Aorta (tissue), 5 donors: ENCODE measurements at regions not wholly inside any gene's neighbourhood (a gene's known extent, or its start where the extent isn't known, plus 50 kb on each side); places are given as distances from the start of the nearest gene placed in this dataset.

Source experiments
- ATAC-seq: fragments of 200-7000 bp; cut with Tn5 transposase; one replicate; pipeline ENCODE4 v1.9.1; 2022; ENCODE audit warnings: moderate library complexity; ENCODE audit not compliant: low FRiP score
- DNase-seq, 2 donors: peaks; one replicate each; pipeline ENCODE4 v3.0.0-alpha.2; 2020
- H3K27ac ChIP-seq, 2 donors: one replicate each; pipeline ENCODE4 v1.5.1; 2013; ENCODE audit warnings: low read length in 2 of 2, mild to moderate bottlenecking in 2 of 2, moderate library complexity in 2 of 2, control low read depth in 1 of 2, inconsistent platforms in 1 of 2, low read depth in 1 of 2
- H3K27me3 ChIP-seq, 2 donors: one replicate each; pipeline ENCODE4 v1.6.1; 2013; ENCODE audit warnings: control low read depth in 1 of 2, low read length in 1 of 2, mild to moderate bottlenecking in 1 of 2, moderate library complexity in 1 of 2; ENCODE audit not compliant: insufficient read depth in 2 of 2, control insufficient read depth in 1 of 2
- H3K36me3 ChIP-seq, 2 donors: one replicate each; pipeline ENCODE4 v1.6.1; 2013; ENCODE audit warnings: control low read depth in 1 of 2, low read length in 1 of 2, mild to moderate bottlenecking in 1 of 2; ENCODE audit not compliant: insufficient read depth in 2 of 2, control insufficient read depth in 1 of 2
- H3K4me1 ChIP-seq, 2 donors: one replicate each; pipeline ENCODE4 v1.6.1; 2013; ENCODE audit warnings: low read length in 2 of 2, control low read depth in 1 of 2, mild to moderate bottlenecking in 1 of 2, moderate library complexity in 1 of 2; ENCODE audit not compliant: insufficient read depth in 2 of 2, control insufficient read depth in 1 of 2
- H3K4me3 ChIP-seq, 2 donors: one replicate each; pipeline ENCODE4 v1.5.1; 2013; ENCODE audit warnings: low read length in 2 of 2, control low read depth in 1 of 2, mild to moderate bottlenecking in 1 of 2
- H3K9me3 ChIP-seq: one replicate; pipeline ENCODE4 v1.6.1; 2013; ENCODE audit warnings: mild to moderate bottlenecking, low read length; ENCODE audit not compliant: control insufficient read depth
- WGBS, 2 donors: extraction: QIAGEN DNeasy Blood & Tissue Kit; methylation state at CpG; one replicate each; pipeline ENCODE4 v1.1.7; 2013; 5-methylcytosine and 5-hydroxymethylcytosine counted together
- intact Hi-C, 2 donors: fragments of 100-400 bp; cut with DNase I; formaldehyde crosslinking; loops; one replicate each; pipeline versions ENCODE4 v1.14.2 to v1.15.0; 2022
- donor health status: healthy with polysubstance abuse.
- donor health status: Bipolar disorder and iron deficiency.
- donor health status: DM: no; HTN: no; CAD: no.
- donor health status: DM: no; HTN: no; CAD: no.
- donor health status: DM: yes; HTN: yes; CAD: no.

DNA sequence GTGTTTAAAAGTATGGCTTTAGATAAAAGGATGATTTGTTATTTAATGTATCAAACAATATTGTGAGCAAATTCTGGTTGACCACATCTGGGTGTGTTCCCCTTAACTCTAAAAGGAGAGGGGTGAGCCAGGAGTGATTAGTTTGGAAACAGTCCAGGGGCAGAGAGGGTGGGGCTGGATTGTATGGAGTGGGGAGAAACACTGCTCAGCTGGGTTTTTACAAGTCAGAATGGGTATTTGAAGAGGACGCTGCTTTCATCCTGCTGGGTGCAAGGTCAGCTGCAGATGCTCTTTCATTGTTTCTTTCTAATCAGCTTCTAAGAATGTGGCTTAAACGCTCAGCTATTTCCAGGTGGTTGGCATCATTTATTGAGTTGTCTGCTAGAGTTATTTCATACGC is 82.8 kb upstream of the LIMCH1 start:
- Histone ChIP-seq H3K36me3 (peaks cover 0 to 2% of the 10 kb centered on the region in 2 donors), H3K4me1 (peaks cover 7 to 8% of the 10 kb centered on the region in 2 donors), H3K27me3 (no peaks in the 10 kb centered on the region), H3K9me3 (no peaks in the 10 kb centered on the region), H3K27ac (no peak overlapping the region), H3K4me3 (no peak overlapping the region)
- 35 to 39% methylated on average over 3 of the region's 3 CpGs for WGBS, 2 donors
- ATAC-seq (no peak), DNase-seq (no peak)
- intact Hi-C loops, result no loop called here

DNA sequence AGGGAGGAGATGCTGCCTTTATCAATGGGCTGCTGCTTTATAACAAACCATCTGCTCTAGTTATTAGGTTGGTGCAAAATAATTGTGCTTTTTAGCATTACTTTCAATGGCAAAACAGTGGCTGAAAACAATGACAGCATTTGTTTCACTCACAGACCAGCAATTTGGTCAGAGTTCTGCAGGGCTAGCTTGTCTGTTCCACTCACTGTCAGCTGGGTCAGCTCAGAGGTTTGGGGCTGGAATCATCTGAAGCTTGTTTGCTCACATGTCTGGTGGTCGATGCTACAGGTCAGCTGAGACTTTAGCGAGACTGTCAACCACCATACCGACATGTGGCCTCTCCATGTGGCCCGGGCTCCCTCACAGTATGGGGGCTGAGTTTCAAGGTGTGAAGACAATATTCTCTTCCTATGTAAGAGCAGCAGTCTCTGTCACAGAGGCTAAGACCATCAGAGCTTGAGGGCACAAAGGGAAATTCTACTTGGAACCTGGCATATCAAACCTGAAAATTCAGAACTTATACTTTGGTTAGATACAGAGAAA is 81.3 kb upstream of the LIMCH1 start:
- H3K27me3 ChIP-seq, result no peaks in the 10 kb centered on the region
- WGBS, 2 donors, result 69 to 70% methylated on average over 4 of the region's 4 CpGs
- H3K9me3 ChIP-seq, result no peaks in the 10 kb centered on the region
- H3K27ac ChIP-seq, result no peak overlapping the region
- ATAC-seq (no peak), DNase-seq (no peak)
- H3K4me3 ChIP-seq, result no peak overlapping the region
- H3K4me1 ChIP-seq, result peaks cover 9 to 14% of the 10 kb centered on the region in 2 donors
- H3K36me3 ChIP-seq, result peaks cover 0 to 2% of the 10 kb centered on the region in 2 donors
- intact Hi-C loops, result no loop called here

DNA sequence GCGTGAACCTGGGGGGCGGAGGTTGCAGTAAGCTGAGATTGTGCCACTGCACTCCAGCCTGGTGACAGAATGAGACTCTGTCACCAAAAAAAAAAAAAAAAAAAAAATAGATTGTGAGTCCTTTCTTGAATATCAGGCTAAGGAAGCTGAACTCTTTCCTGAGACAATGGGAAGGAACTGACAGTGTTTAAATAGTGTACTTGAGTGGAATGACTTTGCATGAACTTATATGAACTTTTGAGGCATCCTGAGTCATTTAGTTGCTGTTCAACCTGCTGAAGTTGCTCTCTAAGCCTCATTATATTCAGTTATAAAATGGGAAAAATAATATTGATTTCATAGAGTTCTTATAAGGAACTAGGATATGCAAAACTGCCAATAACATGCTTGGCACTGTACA is 79.3 kb upstream of the LIMCH1 start:
- DNase-seq (no peak), ATAC-seq (no peak)
- Histone ChIP-seq H3K27me3 (no peaks in the 10 kb centered on the region), H3K9me3 (no peaks in the 10 kb centered on the region), H3K36me3 (peaks cover 0 to 2% of the 10 kb centered on the region in 2 donors), H3K4me3 (no peak overlapping the region), H3K27ac (no peak overlapping the region), H3K4me1 (peaks cover 9 to 19% of the 10 kb centered on the region in 2 donors)
- intact Hi-C loops, result no loop called here
- 98 to 100% methylated on average over 2 of the region's 2 CpGs for WGBS, 2 donors

DNA sequence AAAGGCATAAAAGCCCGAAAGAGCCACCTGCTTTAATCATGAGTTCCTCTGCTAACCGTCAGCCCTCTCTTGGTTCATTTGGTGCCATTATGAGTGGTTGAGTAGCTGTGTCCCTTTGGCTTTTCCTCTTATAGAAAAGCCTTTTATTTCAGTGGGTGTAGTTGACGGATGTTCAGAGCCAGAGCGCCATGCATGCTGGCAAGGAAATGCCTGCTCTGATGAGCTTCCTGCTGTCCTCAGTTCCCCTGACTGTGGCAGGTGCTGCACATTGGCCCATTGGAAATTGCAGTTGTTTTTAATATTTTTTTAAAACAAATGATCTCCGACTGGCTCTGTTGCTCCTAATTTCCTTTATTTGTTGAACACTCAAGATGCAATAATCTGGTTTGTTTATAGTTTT is 77.3 kb upstream of the LIMCH1 start:
- intact Hi-C loops, result no loop called here
- Histone ChIP-seq H3K27me3 (no peaks in the 10 kb centered on the region), H3K36me3 (peaks cover 0 to 2% of the 10 kb centered on the region in 2 donors), H3K4me3 (no peak overlapping the region), H3K27ac (no peak overlapping the region), H3K9me3 (no peaks in the 10 kb centered on the region), H3K4me1 (peaks cover 10 to 12% of the 10 kb centered on the region in 2 donors)
- WGBS, 2 donors, result 83 to 89% methylated on average over 5 of the region's 5 CpGs
- ATAC-seq, result no peak
- no peak for DNase-seq

DNA sequence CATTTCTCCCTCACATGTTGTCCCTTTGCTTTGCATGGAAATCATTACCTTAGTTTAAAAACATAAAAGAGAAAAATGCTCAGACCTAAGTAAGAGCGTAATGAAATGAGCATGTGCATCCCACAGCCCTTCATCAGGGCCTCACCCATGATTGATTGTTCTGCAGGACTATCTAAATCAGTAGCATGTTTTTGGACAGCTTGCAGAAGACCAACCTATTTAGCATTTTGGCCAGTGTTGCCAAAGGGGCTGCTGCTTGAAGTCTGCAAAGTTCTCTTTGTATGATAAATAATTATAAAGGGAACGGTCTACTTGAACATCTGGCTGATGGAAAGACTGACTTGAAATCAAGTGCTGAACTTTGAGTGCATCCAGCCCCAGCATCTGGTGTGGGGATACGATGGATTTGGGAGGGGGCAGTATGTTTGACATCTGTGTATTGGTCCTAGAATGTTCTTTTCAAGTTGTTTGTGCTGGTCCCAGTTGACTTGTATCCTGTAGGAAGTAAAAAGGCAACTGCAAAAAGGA is 76.1 kb upstream of the LIMCH1 start:
- no peak for DNase-seq
- H3K4me3 ChIP-seq, result no peak overlapping the region
- peaks cover 12% of the 10 kb centered on the region in 2 donors for H3K4me1 ChIP-seq
- no peak overlapping the region for H3K27ac ChIP-seq
- no peak for ATAC-seq
- H3K36me3 ChIP-seq, result peaks cover 0 to 2% of the 10 kb centered on the region in 2 donors
- H3K27me3 ChIP-seq, result no peaks in the 10 kb centered on the region
- intact Hi-C loops, result no loop called here
- 60 to 63% methylated on average over 3 of the region's 3 CpGs for WGBS, 2 donors
- H3K9me3 ChIP-seq, result no peaks in the 10 kb centered on the region

DNA sequence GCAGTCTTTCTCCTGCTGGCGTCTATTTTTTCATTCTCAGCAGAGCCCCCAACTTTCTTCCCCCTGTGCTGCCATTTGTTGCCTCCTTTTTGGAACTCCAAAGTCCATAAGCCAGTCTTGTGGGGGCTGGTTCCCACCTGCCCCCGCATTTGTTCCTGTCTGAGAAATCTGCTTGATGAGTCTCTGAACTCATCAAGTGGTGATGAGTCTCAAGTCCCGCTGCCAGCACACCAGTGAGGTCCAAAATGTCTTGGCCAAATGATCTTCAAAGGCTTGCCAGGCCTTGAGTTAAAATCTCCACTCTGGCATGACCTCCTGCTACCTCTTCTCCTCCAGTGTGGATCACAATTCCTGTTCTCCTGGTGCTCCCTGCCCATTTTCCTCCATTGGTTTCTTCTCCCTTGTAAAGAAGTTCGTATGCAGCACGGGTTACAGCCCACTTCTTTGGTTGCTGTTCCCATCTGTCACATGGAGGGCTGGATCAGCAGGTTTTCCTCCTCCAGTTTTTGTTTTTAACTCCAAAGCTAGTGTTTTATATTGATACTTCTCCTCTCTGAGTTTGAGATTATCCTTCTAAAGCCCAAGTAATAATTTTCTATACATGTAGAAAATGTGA is 72.7 kb upstream of the LIMCH1 start:
- Histone ChIP-seq H3K27ac (no peak overlapping the region), H3K4me1 (peaks cover 10 to 17% of the 10 kb centered on the region in 2 donors), H3K9me3 (no peaks in the 10 kb centered on the region), H3K36me3 (no peaks in the 10 kb centered on the region), H3K4me3 (no peak overlapping the region), H3K27me3 (no peaks in the 10 kb centered on the region)
- whole genome bisulfite sequencing, 2 donors, result 87 to 91% methylated on average over 5 of the region's 5 CpGs
- ATAC-seq (no peak), DNase-seq (no peak)
- intact Hi-C loops, result no loop called here

DNA sequence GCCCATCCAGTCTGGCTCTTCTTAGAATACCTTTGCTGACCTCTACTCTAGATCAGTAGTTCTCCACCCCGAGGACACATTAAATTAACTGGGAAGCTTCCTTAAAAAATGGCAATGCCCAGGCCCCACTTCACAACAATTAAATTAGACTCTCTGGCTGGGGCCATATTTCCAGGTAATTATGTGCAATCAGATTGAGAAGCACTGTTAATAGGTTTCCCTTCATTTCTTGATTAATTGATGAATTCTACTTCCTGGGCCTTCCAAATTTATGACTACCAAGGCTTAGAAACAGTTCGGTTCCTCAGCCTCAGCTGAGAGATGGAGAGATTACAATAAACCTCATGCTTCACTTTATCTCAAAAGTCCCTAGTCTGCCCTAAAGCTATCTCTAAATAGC is 71.7 kb upstream of the LIMCH1 start:
- H3K27ac ChIP-seq, result no peak overlapping the region
- intact Hi-C loops, result no loop called here
- H3K27me3 ChIP-seq, result no peaks in the 10 kb centered on the region
- H3K4me1 ChIP-seq, result peaks cover 10 to 15% of the 10 kb centered on the region in 2 donors
- ATAC-seq (no peak), DNase-seq (no peak)
- WGBS, 2 donors, result 84 to 87% methylated on average over 2 of the region's 2 CpGs
- H3K36me3 ChIP-seq, result no peaks in the 10 kb centered on the region
- H3K4me3 ChIP-seq, result no peak overlapping the region
- H3K9me3 ChIP-seq, result no peaks in the 10 kb centered on the region

DNA sequence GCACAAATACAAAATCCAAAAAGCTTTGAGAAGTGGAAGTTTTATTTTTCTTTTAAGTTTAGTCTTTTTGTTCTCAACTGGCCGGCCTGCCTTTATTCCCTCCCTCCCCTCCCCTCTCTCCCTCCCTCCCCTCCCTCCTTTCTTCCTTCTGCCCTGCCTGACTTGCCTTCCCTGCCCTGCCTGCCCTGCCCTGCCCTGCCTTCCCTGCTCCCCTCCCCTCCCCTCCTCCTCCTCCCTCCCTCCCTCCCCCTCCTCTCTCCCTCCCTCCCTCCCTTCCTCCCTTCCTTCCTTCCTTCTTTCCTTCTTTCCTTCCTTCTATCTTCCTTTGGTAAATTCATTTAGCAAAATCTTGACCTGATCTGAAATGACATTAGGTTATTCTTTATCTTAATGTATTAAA is 69.8 kb upstream of the LIMCH1 start:
- ATAC-seq (no peak), DNase-seq (no peak)
- WGBS, 2 donors, result 11 to 26% methylated on average over 1 of the region's 1 CpG
- Histone ChIP-seq H3K4me1 (peaks cover 11 to 14% of the 10 kb centered on the region in 2 donors), H3K4me3 (no peak overlapping the region), H3K36me3 (no peaks in the 10 kb centered on the region), H3K27ac (no peak overlapping the region), H3K27me3 (no peaks in the 10 kb centered on the region), H3K9me3 (no peaks in the 10 kb centered on the region)
- intact Hi-C loops, result no loop called here
